HG03457 (cell line): ENCODE measurements at regions not wholly inside any gene's neighbourhood (a gene's known extent, or its start where the extent isn't known, plus 50 kb on each side); places are given as distances from the start of the nearest gene placed in this dataset.
"Not testable (repeated sequence)": the region's sequence is repeated elsewhere in the genome, so short reads cannot be mapped to it uniquely, and the experiment has no call there.

Experiments used
- ATAC-seq: cut with Tn5 transposase; IDR thresholded peaks from one replicate; pipeline ENCODE4 v1.9.1; 2021; ENCODE audit warnings: moderate number of reproducible peaks; ENCODE audit not compliant: unreplicated experiment

- no peak for ATAC-seq
Observed at GRCh38 chr6:135644394-135644793, 146.9 kb upstream of the AHI1 start.

GRCh38 chr6:135647521-135647920 lies 150.0 kb upstream of the AHI1 start:
- no peak for ATAC-seq

GRCh38 chr6:135651964-135652755 lies 154.6 kb upstream of the AHI1 start:
- peak; percentile 73 for ATAC-seq

GRCh38 chr6:135655055-135655454 lies 157.5 kb upstream of the AHI1 start:
- no peak for ATAC-seq

- ATAC-seq: no peak
Observed at GRCh38 chr6:135657207-135657606, 159.7 kb upstream of the AHI1 start.

GRCh38 chr6:135658481-135658880 lies 160.9 kb upstream of the AHI1 start:
- ATAC-seq: no peak

- ATAC-seq: no peak
Observed at GRCh38 chr6:135658916-135659315, 161.4 kb upstream of the AHI1 start.

- ATAC-seq: no peak
Observed at GRCh38 chr6:135664527-135664926, 167.0 kb upstream of the AHI1 start.

- no peak for ATAC-seq
Observed at GRCh38 chr6:135665935-135666334, 168.4 kb upstream of the AHI1 start.

- ATAC-seq: no peak
Observed at GRCh38 chr6:135667691-135668455, 170.3 kb upstream of the AHI1 start.

GRCh38 chr6:135672256-135672655 lies 174.7 kb upstream of the AHI1 start:
- no peak for ATAC-seq

GRCh38 chr6:135673501-135674309 lies 176.2 kb upstream of the AHI1 start:
- no peak for ATAC-seq

GRCh38 chr6:135675026-135675425 lies 176.5 kb upstream of the PDE7B start:
- ATAC-seq: no peak

GRCh38 chr6:135675862-135676261 lies 175.6 kb upstream of the PDE7B start:
- ATAC-seq: no peak

- ATAC-seq: no peak
Observed at GRCh38 chr6:135680964-135681913, 170.3 kb upstream of the PDE7B start.

- ATAC-seq: no peak
Observed at GRCh38 chr6:135686784-135687301, 164.7 kb upstream of the PDE7B start.

GRCh38 chr6:135688476-135688875 lies 163.0 kb upstream of the PDE7B start:
- ATAC-seq: not testable (repeated sequence)

- no peak for ATAC-seq
Observed at GRCh38 chr6:135692426-135692825, 159.1 kb upstream of the PDE7B start.

- ATAC-seq: no peak
Observed at GRCh38 chr6:135693811-135694370, 157.6 kb upstream of the PDE7B start.

- ATAC-seq: no peak
Observed at GRCh38 chr6:135699705-135700104, 151.8 kb upstream of the PDE7B start.
